ENCODE measurements at regions not wholly inside any gene's neighbourhood (a gene's known extent, or its start where the extent isn't known, plus 50 kb on each side); places are given as distances from the start of the nearest gene placed in this dataset.
"Not testable (repeated sequence)": the region's sequence is repeated elsewhere in the genome, so short reads cannot be mapped to it uniquely, and the experiment has no call there.

- no peak overlapping the region for H3K4me3 ChIP-seq (ENCODE audit: insufficient read depth, low read depth, low read length)
- DNase-seq = no peak
- H3K27me3 ChIP-seq (ENCODE audit: control insufficient read depth, insufficient read depth, low read length) = no peaks in the 10 kb centered on the region
These were observed 327.0 kb downstream of the C6orf118 start for GRCh38 chr6:164982389-164982788.

DNA sequence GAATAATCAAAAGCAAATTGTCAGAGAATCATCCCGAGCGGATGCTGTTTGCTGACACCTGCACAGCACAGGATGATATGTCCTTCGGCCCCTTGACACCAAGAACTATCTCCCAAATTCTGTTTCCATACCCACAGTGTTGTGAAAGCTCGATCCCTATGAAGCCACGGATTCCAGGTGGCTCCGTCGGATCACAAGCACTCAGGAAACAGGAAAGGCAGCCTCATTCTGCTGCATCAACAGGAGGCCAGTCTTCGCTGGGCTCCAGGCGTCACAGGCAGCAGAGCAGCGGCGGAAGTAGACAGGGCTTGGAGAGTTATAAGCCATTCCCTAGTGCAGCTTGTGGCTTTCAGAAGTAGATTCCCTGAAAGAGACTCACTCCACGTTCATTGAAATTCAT lies 342.3 kb downstream of the C6orf118 start:
- Histone ChIP-seq H3K27me3 (ENCODE audit: control insufficient read depth, insufficient read depth, low read length) (no peaks in the 10 kb centered on the region), H3K4me3 (ENCODE audit: insufficient read depth, low read depth, low read length) (no peak overlapping the region), H3K36me3 (replicated peaks; ENCODE audit: control insufficient read depth, insufficient read depth, low read length) (no peaks in the 10 kb centered on the region)
- peak; percentile 27 for DNase-seq

More at GRCh38 chr6:164982389-164982788, 327.0 kb downstream of the C6orf118 start:
- H3K36me3 ChIP-seq (replicated peaks; ENCODE audit: control insufficient read depth, insufficient read depth, low read length) = no peaks in the 10 kb centered on the region

- H3K27me3 ChIP-seq (ENCODE audit: control insufficient read depth, insufficient read depth, low read length) = no peaks in the 10 kb centered on the region
- DNase-seq = no peak
- H3K4me3 ChIP-seq (ENCODE audit: insufficient read depth, low read depth, low read length) = no peak overlapping the region
- H3K36me3 ChIP-seq (replicated peaks; ENCODE audit: control insufficient read depth, insufficient read depth, low read length) = no peaks in the 10 kb centered on the region
These were observed 346.6 kb downstream of the C6orf118 start for GRCh38 chr6:164962805-164963204.

DNA sequence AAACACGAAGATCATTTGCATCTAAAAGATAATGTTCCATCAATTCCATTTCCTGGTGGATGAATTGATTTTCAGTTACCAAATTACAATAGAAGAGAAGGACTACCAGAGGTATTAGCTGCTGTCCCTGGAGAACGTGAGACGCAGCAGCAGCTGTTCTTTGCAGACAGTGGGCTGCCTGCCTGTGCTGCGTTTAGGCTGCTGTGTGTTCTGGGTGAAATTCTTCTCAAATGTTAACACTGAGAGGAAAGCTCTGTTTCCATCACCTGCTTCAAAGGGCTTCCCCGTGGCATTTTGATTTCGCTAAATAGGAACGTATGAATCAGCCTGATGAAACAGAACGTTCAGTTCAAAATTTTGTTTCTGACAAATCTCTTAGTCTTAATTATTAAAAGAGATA lies 362.2 kb downstream of the C6orf118 start:
- Histone ChIP-seq H3K27me3 (ENCODE audit: control insufficient read depth, insufficient read depth, low read length) (no peaks in the 10 kb centered on the region), H3K4me3 (ENCODE audit: insufficient read depth, low read depth, low read length) (no peak overlapping the region), H3K36me3 (replicated peaks; ENCODE audit: control insufficient read depth, insufficient read depth, low read length) (no peaks in the 10 kb centered on the region)
- no peak for DNase-seq

GRCh38 chr6:164942271-164942670 lies 367.1 kb downstream of the C6orf118 start:
- no peak for DNase-seq
- H3K27me3 ChIP-seq (ENCODE audit: control insufficient read depth, insufficient read depth, low read length) = no peaks in the 10 kb centered on the region
- no peak overlapping the region for H3K4me3 ChIP-seq (ENCODE audit: insufficient read depth, low read depth, low read length)
- no peaks in the 10 kb centered on the region for H3K36me3 ChIP-seq (replicated peaks; ENCODE audit: control insufficient read depth, insufficient read depth, low read length)

DNA sequence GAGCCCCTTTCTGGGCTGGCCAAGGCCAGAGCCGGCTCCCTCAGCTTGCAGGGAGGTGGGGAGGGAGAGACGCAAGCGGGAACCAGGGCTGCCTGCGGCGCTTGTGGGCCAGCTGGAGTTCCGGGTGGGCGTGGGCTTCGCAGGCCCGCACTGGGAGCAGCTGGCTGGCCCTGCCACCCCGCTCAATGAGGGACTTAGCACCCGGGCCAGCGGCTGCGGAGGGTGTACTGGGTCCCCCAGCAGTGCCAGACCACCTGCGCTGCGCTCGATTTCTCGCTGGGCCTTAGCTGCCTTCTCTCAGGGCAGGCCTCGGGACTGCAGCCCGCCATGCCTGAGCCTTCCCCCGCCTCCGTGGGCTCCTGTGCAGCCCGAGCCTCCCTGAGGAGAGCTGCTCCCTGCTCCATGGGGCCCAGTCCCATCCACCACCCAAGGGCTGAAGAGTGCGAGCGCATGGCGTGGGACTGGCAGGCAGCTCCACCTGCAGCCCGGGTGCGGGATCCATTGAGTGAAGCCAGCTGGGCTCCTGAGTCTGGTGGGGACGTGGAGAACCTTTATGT lies 376.1 kb downstream of the C6orf118 start:
- not testable (repeated sequence) for H3K36me3 ChIP-seq (replicated peaks; ENCODE audit: control insufficient read depth, insufficient read depth, low read length); H3K4me3 ChIP-seq (ENCODE audit: insufficient read depth, low read depth, low read length); DNase-seq; H3K27me3 ChIP-seq (ENCODE audit: control insufficient read depth, insufficient read depth, low read length)

DNA sequence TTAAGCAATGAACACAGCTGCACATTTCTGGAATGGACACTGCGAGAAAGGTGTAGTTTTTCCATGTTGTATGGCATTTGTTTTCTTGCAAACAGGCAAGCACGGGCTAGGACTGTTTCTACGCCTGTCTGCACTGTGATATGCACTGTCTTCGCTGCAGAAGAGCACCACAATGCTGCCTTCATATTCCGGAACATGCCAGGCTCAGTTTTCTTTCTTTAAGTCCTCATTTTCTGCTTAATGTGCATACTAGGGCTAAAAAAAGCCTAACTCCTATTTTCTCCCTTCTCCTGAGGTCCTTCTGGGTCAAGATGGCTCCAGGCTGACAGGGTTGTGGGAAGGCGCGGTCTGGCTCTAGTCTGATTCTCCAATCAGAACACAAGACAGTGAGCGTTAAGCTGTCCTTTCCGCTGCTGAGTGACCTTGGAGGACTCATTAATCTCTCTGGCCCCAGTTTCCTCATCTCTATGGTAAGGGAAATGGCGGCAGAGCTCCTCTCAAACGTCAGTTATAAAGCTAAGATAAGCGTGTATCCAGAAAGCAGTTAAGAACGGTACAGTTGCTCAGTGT lies 379.9 kb downstream of the C6orf118 start:
- H3K36me3 ChIP-seq (replicated peaks; ENCODE audit: control insufficient read depth, insufficient read depth, low read length) = no peaks in the 10 kb centered on the region
- H3K4me3 ChIP-seq (ENCODE audit: insufficient read depth, low read depth, low read length) = no peak overlapping the region
- no peak for DNase-seq
- no peaks in the 10 kb centered on the region for H3K27me3 ChIP-seq (ENCODE audit: control insufficient read depth, insufficient read depth, low read length)

GRCh38 chr6:164928728-164929407 lies 380.5 kb downstream of the C6orf118 start:
- Histone ChIP-seq H3K36me3 (replicated peaks; ENCODE audit: control insufficient read depth, insufficient read depth, low read length) (no peaks in the 10 kb centered on the region), H3K4me3 (ENCODE audit: insufficient read depth, low read depth, low read length) (no peak overlapping the region), H3K27me3 (ENCODE audit: control insufficient read depth, insufficient read depth, low read length) (no peaks in the 10 kb centered on the region)
- DNase-seq = no peak

DNA sequence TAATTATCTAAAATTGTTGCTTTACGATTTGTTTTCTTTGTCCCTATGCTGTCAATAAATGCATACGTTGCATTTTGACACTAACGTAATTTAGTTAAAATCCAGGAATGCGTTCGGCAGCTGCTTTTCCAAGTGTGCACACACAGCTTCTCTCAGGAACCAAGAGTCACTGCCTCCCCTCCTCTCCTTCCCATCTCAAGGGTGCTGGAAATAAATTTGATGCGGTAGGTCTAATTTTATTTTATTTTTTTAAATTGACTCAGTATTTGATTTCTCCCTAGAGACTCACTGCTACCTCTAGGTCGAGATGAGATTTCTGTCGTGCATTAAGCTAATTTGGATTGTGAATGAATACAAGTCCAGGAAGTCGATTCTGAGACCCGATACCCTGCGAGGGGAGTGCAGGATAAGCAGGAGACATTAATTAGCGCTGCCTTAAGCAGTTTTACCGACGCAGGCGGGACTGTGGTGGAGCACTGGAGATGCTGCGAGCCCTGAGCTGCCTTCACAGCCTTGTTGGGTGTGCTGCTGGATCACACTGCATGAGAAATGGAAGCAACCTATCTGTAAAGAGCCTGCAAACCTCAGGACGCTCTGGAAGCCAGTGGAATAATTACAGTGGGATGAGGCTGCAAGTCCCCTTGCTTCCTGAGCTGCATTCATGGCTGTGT lies 381.2 kb downstream of the C6orf118 start:
- no peak overlapping the region for H3K4me3 ChIP-seq (ENCODE audit: insufficient read depth, low read depth, low read length)

GRCh38 chr6:164927288-164928056 lies 381.9 kb downstream of the C6orf118 start:
- no peaks in the 10 kb centered on the region for H3K36me3 ChIP-seq (replicated peaks; ENCODE audit: control insufficient read depth, insufficient read depth, low read length)
- H3K4me3 ChIP-seq (ENCODE audit: insufficient read depth, low read depth, low read length) = no peak overlapping the region
- peak; percentile 57 for DNase-seq
- H3K27me3 ChIP-seq (ENCODE audit: control insufficient read depth, insufficient read depth, low read length) = no peaks in the 10 kb centered on the region

More for the DNA sequence above, 381.2 kb downstream of the C6orf118 start:
- H3K36me3 ChIP-seq (replicated peaks; ENCODE audit: control insufficient read depth, insufficient read depth, low read length) = no peaks in the 10 kb centered on the region
- no peaks in the 10 kb centered on the region for H3K27me3 ChIP-seq (ENCODE audit: control insufficient read depth, insufficient read depth, low read length)
- no peak for DNase-seq

DNA sequence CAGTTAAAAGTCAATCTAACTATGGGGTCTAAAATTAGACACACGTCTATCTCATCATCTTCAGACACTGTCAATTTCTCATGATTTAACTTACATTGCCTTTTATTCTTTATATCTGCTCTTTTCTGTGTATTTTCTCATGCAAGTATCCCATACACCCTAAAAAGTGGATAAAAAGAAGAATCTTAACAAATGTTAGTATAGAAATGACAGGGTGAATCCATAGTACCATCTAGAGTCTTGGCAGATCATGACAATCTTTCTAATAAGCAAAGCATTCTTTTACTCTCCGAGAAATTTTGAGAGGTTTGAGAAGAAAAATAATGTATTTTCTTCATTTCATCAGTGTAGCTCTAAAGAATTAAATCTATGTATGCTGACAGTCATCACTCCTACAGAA lies 382.7 kb downstream of the C6orf118 start:
- no peak for DNase-seq
- Histone ChIP-seq H3K4me3 (ENCODE audit: insufficient read depth, low read depth, low read length) (no peak overlapping the region), H3K36me3 (replicated peaks; ENCODE audit: control insufficient read depth, insufficient read depth, low read length) (no peaks in the 10 kb centered on the region), H3K27me3 (ENCODE audit: control insufficient read depth, insufficient read depth, low read length) (no peaks in the 10 kb centered on the region)

- no peak for DNase-seq
- no peaks in the 10 kb centered on the region for H3K36me3 ChIP-seq (replicated peaks; ENCODE audit: control insufficient read depth, insufficient read depth, low read length)
- no peaks in the 10 kb centered on the region for H3K27me3 ChIP-seq (ENCODE audit: control insufficient read depth, insufficient read depth, low read length)
- no peak overlapping the region for H3K4me3 ChIP-seq (ENCODE audit: insufficient read depth, low read depth, low read length)
These were observed 383.5 kb downstream of the C6orf118 start for GRCh38 chr6:164925681-164926530.

DNA sequence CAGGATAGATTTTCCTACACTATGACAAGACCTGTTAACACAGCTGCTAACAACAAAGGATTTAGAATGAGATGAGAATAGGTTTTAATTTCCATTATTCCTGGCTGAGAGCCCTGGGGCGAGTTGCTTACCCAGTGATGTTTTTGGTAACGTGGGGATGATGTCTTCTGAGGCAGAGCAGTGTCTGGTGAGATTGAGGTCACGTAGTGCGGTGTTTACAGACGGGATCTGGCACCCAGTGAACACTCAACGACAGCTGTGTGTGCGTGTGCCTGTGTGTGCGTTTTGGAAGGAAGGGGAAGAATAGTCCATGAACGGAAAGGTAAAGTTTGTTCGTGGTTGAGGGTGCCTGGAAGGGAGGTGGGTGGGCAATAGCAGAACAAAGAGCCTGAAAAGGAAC lies 384.7 kb downstream of the C6orf118 start:
- Histone ChIP-seq H3K36me3 (replicated peaks; ENCODE audit: control insufficient read depth, insufficient read depth, low read length) (no peaks in the 10 kb centered on the region), H3K27me3 (ENCODE audit: control insufficient read depth, insufficient read depth, low read length) (no peaks in the 10 kb centered on the region), H3K4me3 (ENCODE audit: insufficient read depth, low read depth, low read length) (no peak overlapping the region)
- no peak for DNase-seq

- no peaks in the 10 kb centered on the region for H3K36me3 ChIP-seq (replicated peaks; ENCODE audit: control insufficient read depth, insufficient read depth, low read length)
- no peaks in the 10 kb centered on the region for H3K27me3 ChIP-seq (ENCODE audit: control insufficient read depth, insufficient read depth, low read length)
- DNase-seq = no peak
- no peak overlapping the region for H3K4me3 ChIP-seq (ENCODE audit: insufficient read depth, low read depth, low read length)
These were observed 392.2 kb downstream of the C6orf118 start for GRCh38 chr6:164917211-164917610.
